PC-9 (cell line): ENCODE measurements at regions not wholly inside any gene's neighbourhood (a gene's known extent, or its start where the extent isn't known, plus 50 kb on each side); places are given as distances from the start of the nearest gene placed in this dataset.

Experiments used
- EZH2 ChIP-seq: fragments of 200-600 bp; sonication (generic); IDR thresholded peaks from 2 replicates; pipeline ENCODE4 v1.8.0; 2017; ENCODE audit warnings: antibody characterized with exemption, low read depth
- TF ChIP-seq, protein P1 (sequence below): fragments of 200-600 bp; sonication (generic); conservative IDR thresholded peaks from 2 replicates; pipeline ENCODE4 v1.6.1; 2017; ENCODE audit warnings: mixed run types, antibody characterized with exemption, mild to moderate bottlenecking, moderate library complexity

DNA sequence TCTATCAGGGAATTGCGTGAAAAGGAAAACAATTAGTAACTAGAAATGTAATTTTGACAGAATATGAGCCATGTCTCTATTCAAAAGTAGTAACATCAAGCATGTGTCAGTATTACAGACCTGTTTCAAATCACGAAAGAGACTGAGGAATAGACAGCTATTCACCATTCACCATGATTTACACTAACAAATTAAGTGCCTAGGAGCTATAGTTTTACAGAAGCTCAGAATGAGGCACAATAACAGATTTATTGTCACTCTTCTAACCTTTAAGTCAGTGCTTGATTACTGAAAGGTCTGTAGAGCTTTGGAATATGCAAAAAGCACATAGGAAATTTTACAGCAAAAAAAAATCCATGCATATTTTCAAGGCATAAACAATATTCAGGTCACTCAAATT, 208.2 kb downstream of the SLCO4C1 start:
- TF ChIP-seq, protein P1, sequence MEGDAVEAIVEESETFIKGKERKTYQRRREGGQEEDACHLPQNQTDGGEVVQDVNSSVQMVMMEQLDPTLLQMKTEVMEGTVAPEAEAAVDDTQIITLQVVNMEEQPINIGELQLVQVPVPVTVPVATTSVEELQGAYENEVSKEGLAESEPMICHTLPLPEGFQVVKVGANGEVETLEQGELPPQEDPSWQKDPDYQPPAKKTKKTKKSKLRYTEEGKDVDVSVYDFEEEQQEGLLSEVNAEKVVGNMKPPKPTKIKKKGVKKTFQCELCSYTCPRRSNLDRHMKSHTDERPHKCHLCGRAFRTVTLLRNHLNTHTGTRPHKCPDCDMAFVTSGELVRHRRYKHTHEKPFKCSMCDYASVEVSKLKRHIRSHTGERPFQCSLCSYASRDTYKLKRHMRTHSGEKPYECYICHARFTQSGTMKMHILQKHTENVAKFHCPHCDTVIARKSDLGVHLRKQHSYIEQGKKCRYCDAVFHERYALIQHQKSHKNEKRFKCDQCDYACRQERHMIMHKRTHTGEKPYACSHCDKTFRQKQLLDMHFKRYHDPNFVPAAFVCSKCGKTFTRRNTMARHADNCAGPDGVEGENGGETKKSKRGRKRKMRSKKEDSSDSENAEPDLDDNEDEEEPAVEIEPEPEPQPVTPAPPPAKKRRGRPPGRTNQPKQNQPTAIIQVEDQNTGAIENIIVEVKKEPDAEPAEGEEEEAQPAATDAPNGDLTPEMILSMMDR = no peak
- no peak for TF ChIP-seq EZH2
